A549 (cell line): ENCODE measurements at regions not wholly inside any gene's neighbourhood (a gene's known extent, or its start where the extent isn't known, plus 50 kb on each side); places are given as distances from the start of the nearest gene placed in this dataset.

Experiments used
- ATAC-seq, 2 experiments: fragments of 200-7000 bp in 1 of 2; fragments of >200 bp in 1 of 2; cut with Nextera tagmentation in 1 of 2; cut with Tn5 transposase in 1 of 2; 3 replicates each; pipeline versions ENCODE4 v1.8.0 to v1.9.1; 2018 to 2020; ENCODE audit warnings: mild to moderate bottlenecking in 1 of 2, moderate library complexity in 1 of 2
- CTCF ChIA-PET: fragments of 300-600 bp; sonication (Branson Sonifier 250); formaldehyde crosslinking; extraction: SDS; loops from one replicate; lab custom pipeline; 2021; ENCODE audit warnings: antibody characterized with exemption, inconsistent platforms; lab: Yijun Ruan, JAX
- POLR2A ChIA-PET: fragments of 350-600 bp; formaldehyde crosslinking; extraction: SDS; loops from one replicate; lab custom pipeline; 2021; ENCODE audit warnings: antibody characterized with exemption, inconsistent platforms; lab: Yijun Ruan, JAX
- DNase-seq, 2 experiments: peaks; one replicate each; pipeline versions ENCODE4 v3.0.0 to v3.0.0-alpha.2; 2011 to 2016; ENCODE audit warnings: low read depth in 1 of 2, low spot score in 1 of 2
- FAIRE-seq: peaks from 2 replicates; lab custom pipeline; 2011; peaks lifted over from hg19 to GRCh38; lab: Jason Lieb, UNC
- H3K27ac ChIP-seq, 2 experiments: fragments of >200 bp; sonication (Bioruptor Twin); formaldehyde crosslinking; 3 replicates each; pipeline ENCODE4 v1.5.1; 2016 to 2017
- H3K4me1 ChIP-seq: fragments of >200 bp; sonication (Bioruptor Twin); formaldehyde crosslinking; 3 replicates; pipeline ENCODE4 v1.6.1; 2016
- H3K4me2 ChIP-seq: fragments of >200 bp; sonication (Bioruptor Twin); formaldehyde crosslinking; 3 replicates; pipeline ENCODE4 v1.6.1; 2016
- H3K4me3 ChIP-seq: fragments of >200 bp; sonication (Bioruptor Twin); formaldehyde crosslinking; 3 replicates; pipeline ENCODE4 v1.5.1; 2016
- H3K9me3 ChIP-seq: fragments of >200 bp; sonication (Bioruptor Twin); formaldehyde crosslinking; 3 replicates; pipeline ENCODE4 v1.6.1; 2016
- CBX2 ChIP-seq: fragments of 200-600 bp; sonication (generic); IDR thresholded peaks from 2 replicates; pipeline ENCODE4 v1.6.1; 2016; ENCODE audit warnings: low read depth, mild to moderate bottlenecking, borderline replicate concordance
- CHD4 ChIP-seq: fragments of 200-600 bp; sonication (generic); IDR thresholded peaks from 2 replicates; pipeline ENCODE4 v1.6.1; 2016; ENCODE audit warnings: antibody characterized with exemption, mild to moderate bottlenecking, borderline replicate concordance
- ELK1 ChIP-seq: fragments of 150-350 bp; IDR thresholded peaks from 2 replicates; pipeline ENCODE4 v1.6.1; 2014; ENCODE audit warnings: low read depth, mild to moderate bottlenecking, low read length
- ESRRA ChIP-seq: fragments of 150-350 bp; IDR thresholded peaks from 2 replicates; pipeline ENCODE4 v1.6.1; 2014; ENCODE audit warnings: mild to moderate bottlenecking, low read length, borderline replicate concordance
- FOSB ChIP-seq: fragments of 250-450 bp; sonication (Bioruptor Pico); IDR thresholded peaks from 2 replicates; pipeline ENCODE4 v1.5.0; 2020; ENCODE audit warnings: mild to moderate bottlenecking, moderate library complexity
- HES2 ChIP-seq: fragments of >200 bp; sonication (Bioruptor Twin); formaldehyde crosslinking; IDR thresholded peaks from 2 replicates; pipeline ENCODE4 v1.6.1; 2016
- HOXB13 ChIP-seq: fragments of 250-450 bp; sonication (Bioruptor Pico); IDR thresholded peaks from 2 replicates; pipeline ENCODE4 v1.5.0; 2020; ENCODE audit warnings: low read depth, mild to moderate bottlenecking, moderate library complexity
- HOXB5 ChIP-seq: fragments of 250-450 bp; sonication (Bioruptor Pico); IDR thresholded peaks from 2 replicates; pipeline ENCODE4 v1.5.0; 2020; ENCODE audit warnings: mild to moderate bottlenecking, moderate library complexity
- JUN ChIP-seq, 2 experiments: fragments of >200 bp; sonication (Bioruptor Twin); formaldehyde crosslinking; IDR thresholded peaks; 2 replicates in 1 of 2; 3 replicates in 1 of 2; pipeline ENCODE4 v1.6.1; 2016 to 2017
- JUNB ChIP-seq: fragments of >200 bp; sonication (Bioruptor Twin); formaldehyde crosslinking; IDR thresholded peaks from 2 replicates; pipeline ENCODE4 v1.6.1; 2016
- KDM5A ChIP-seq: fragments of 200-600 bp; sonication (generic); IDR thresholded peaks from 2 replicates; pipeline ENCODE4 v1.6.1; 2016; ENCODE audit warnings: antibody characterized with exemption, mild to moderate bottlenecking
- MAFK ChIP-seq: fragments of 450-650 bp; IDR thresholded peaks from 2 replicates; pipeline ENCODE4 v1.6.1; 2014; ENCODE audit not compliant: partially characterized antibody
- MAX ChIP-seq: IDR thresholded peaks from 2 replicates; pipeline ENCODE4 v1.6.1; 2012
- MYC ChIP-seq: IDR thresholded peaks from 2 replicates; pipeline ENCODE4 v1.6.1; 2012; ENCODE audit warnings: mild to moderate bottlenecking, inconsistent platforms, low read length, improper control_type of control experiment, borderline replicate concordance
- RCOR1 ChIP-seq: fragments of 150-350 bp; IDR thresholded peaks from 2 replicates; pipeline ENCODE4 v1.6.1; 2014; ENCODE audit warnings: antibody characterized with exemption, low read length, low read depth
- REST ChIP-seq: fragments of 200-600 bp; sonication (generic); IDR thresholded peaks from 2 replicates; pipeline ENCODE4 v1.6.1; 2016; ENCODE audit warnings: antibody characterized with exemption, mild to moderate bottlenecking, moderate library complexity
- RNF2 ChIP-seq: fragments of 200-600 bp; sonication (generic); IDR thresholded peaks from 2 replicates; pipeline ENCODE4 v1.6.1; 2016; ENCODE audit warnings: low read depth, mild to moderate bottlenecking, antibody characterized with exemption, moderate library complexity, borderline replicate concordance
- TP53 ChIP-seq: fragments of 250-450 bp; sonication (Bioruptor Pico); IDR thresholded peaks from 2 replicates; pipeline ENCODE4 v1.5.0; 2021; ENCODE audit warnings: mild to moderate bottlenecking, moderate library complexity
- USF2 ChIP-seq: fragments of 450-650 bp; IDR thresholded peaks from 2 replicates; pipeline ENCODE4 v1.6.1; 2014; ENCODE audit warnings: antibody characterized with exemption
- ZC3H11A ChIP-seq: fragments of 450-650 bp; IDR thresholded peaks from 2 replicates; pipeline ENCODE4 v1.6.1; 2014; ENCODE audit warnings: antibody characterized with exemption, mild to moderate bottlenecking
- ZSCAN20 ChIP-seq: fragments of 250-450 bp; sonication (Bioruptor Pico); IDR thresholded peaks from 2 replicates; pipeline ENCODE4 v1.8.0; 2022; ENCODE audit warnings: mild to moderate bottlenecking, moderate library complexity
- WGBS: methylation state at CpG from one replicate; pipeline ENCODE4 v1.1.6; 2017; ENCODE audit errors: missing lambda C conversion rate; 5-methylcytosine and 5-hydroxymethylcytosine counted together

GRCh38 chr2:208548700-208549099, 142.1 kb downstream of the PTH2R start (continued):
- no peak for TF ChIP-seq MAX

- no peak for DNase-seq
- TF ChIP-seq MAFK, result no peak
- TF ChIP-seq JUN (IDR thresholded peaks at IDR 0.05), result no peak
- no peak for TF ChIP-seq FOSB
- no peak for TF ChIP-seq HES2
- TF ChIP-seq ZC3H11A, result no peak
- no peak for TF ChIP-seq CBX2
- no peak for TF ChIP-seq CHD4
- no peak for TF ChIP-seq ZSCAN20 (CRISPR knock-in tag)
- TF ChIP-seq USF2, result no peak
- TF ChIP-seq RCOR1, result no peak
- no peak for TF ChIP-seq JUNB
- no peak for TF ChIP-seq REST
- no peak for TF ChIP-seq TP53
- no peak for TF ChIP-seq HOXB5 (CRISPR knock-in tag)
- no peak for TF ChIP-seq MYC
- no peak for TF ChIP-seq ESRRA
- no peak for TF ChIP-seq HOXB13 (CRISPR knock-in tag)
- no peak for TF ChIP-seq ELK1
- TF ChIP-seq KDM5A, result no peak
- TF ChIP-seq RNF2, result no peak
- TF ChIP-seq, all 56 proteins: peak for 0
- no peak overlapping the region for H3K4me3 ChIP-seq
- H3K9me3 ChIP-seq, result no peaks in the 10 kb centered on the region
- no peaks in the 10 kb centered on the region for H3K4me1 ChIP-seq
- FAIRE-seq (no peak), ATAC-seq (no peak)
- POLR2A ChIA-PET, result no interaction called here
- no peak overlapping the region for H3K27ac ChIP-seq
- H3K4me2 ChIP-seq, result no peak overlapping the region
- 0% methylated on average over 1 of the region's 1 CpG for WGBS
- CTCF ChIA-PET, result interaction anchor here (1.2 kb wide), 1 partner anchor 20 kb away, joined by 4 read pairs; no protein-coding TSS in a partner anchor
Observed at GRCh38 chr2:208549546-208550158, 143.1 kb downstream of the PTH2R start.
